Skin epidermis (tissue), 12 donors: ENCODE measurements at regions not wholly inside any gene's neighbourhood (a gene's known extent, or its start where the extent isn't known, plus 50 kb on each side); places are given as distances from the start of the nearest gene placed in this dataset.

Experiments
- H3K27ac ChIP-seq, 21 experiments: fragments of 200-600 bp; sonication (generic) in 11 of 21; one replicate each; pipeline ENCODE4 v1.5.0; 2020; ENCODE audit warnings: mild to moderate bottlenecking in 3 of 21, inconsistent platforms in 2 of 21, moderate library complexity in 2 of 21
- H3K4me3 ChIP-seq, 7 experiments: fragments of 200-600 bp; sonication (generic) in 2 of 7; one replicate each; pipeline ENCODE4 v1.5.0; 2020; ENCODE audit warnings: inconsistent platforms in 2 of 7, mild to moderate bottlenecking in 2 of 7, moderate library complexity in 1 of 7

DNA sequence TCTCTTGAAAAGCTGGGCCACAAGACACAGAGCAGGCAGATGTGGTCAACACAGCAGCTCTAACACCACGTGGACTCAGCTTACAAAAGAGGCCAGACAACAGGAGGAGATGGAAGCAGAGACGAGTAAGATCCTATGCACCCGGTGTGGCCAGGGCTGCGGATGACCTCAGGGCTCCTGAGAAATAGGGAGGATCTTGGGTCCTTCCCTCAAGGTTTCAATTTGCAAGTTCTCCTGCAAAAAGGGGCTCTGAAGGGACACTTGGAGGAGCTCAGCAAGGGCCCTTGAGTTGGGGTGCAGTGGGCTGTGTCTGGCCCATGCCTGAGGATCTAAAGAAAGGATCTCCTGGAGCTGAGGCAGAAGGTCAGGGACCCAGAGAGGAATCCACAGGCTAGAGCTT lies 249.5 kb upstream of the IGF1R start:
- Histone ChIP-seq H3K27ac (no peak overlapping the region), H3K4me3 (no peak overlapping the region)

DNA sequence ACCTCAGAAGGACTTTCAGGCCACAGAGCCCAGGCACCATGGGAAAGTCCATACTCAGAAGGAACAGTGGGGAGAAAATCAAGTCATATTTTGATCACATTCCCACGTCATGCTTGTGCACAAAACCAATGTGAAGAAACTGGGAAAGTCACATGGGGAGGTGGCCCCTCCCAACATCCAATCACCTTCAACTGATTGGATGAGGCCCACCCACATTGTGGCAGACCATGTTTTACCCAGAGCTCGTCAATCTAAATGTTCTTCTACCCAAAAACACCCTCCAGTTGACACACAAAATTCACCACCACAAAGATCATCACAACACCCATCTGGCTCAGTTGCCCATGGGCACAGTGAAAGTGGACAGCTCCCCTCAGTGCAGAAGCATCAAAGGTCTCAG lies 248.2 kb upstream of the IGF1R start:
- Histone ChIP-seq H3K4me3 (no peak overlapping the region), H3K27ac (no peak overlapping the region)

DNA sequence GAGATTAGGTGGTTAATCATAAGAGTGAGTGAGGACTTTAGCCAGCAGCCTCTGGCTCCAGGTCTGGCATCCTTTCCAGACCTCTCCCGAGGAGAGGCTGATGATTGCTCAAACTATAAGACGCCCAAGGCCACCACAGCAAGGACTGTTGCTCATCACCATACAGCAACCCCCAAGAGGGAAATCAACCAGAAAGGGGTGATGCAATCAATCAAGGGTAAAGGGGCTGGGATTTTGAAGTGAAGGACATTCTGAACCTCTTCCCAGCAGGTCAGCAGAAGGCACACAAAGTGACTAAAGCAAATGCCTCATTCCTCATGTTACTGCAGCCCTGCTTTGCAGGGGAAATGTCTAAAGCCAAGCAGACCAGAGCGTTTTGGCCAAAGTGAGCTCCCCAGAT lies 247.3 kb upstream of the IGF1R start:
- H3K27ac ChIP-seq, result no peak overlapping the region
- H3K4me3 ChIP-seq, result no peak overlapping the region

DNA sequence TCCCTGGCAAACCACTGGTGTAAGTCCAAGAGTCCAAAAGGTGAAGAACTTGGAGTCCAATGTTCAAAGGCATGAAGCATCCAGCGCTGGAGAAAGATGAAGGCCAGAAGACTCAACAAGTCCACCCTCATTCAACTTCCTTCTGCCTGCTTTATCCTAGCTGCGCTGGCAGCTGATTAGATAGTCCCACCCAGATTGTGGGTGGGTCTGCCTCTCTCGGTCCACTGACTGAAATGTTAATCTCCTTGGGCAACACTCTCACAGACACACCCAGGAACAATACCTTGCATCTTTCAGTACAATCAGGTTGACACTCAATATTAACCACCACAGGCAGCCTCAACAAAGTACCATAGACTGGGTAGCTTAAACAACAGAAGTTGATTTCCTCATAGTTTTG lies 245.9 kb upstream of the IGF1R start:
- Histone ChIP-seq H3K27ac (no peak overlapping the region), H3K4me3 (no peak overlapping the region)

DNA sequence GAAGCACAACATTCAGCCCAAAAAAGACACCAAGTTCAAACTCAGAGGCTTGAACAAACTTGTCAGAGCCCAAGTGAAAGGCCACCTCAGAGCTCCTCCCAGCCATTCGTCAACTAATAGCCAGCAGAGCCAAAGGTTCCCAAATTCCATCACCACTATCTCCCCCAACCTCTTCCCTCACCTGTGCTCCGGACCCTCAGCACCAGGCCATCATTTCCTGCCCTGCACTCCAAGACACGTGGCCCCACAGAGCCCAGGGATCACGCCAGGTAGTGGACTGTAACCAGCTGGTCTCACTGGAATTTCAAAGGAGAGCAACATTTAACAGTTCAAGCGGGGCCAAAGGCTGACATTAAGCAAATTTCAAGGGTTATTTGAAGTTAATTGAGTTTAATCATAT lies 245.2 kb upstream of the IGF1R start:
- Histone ChIP-seq H3K27ac (no peak overlapping the region), H3K4me3 (no peak overlapping the region)

DNA sequence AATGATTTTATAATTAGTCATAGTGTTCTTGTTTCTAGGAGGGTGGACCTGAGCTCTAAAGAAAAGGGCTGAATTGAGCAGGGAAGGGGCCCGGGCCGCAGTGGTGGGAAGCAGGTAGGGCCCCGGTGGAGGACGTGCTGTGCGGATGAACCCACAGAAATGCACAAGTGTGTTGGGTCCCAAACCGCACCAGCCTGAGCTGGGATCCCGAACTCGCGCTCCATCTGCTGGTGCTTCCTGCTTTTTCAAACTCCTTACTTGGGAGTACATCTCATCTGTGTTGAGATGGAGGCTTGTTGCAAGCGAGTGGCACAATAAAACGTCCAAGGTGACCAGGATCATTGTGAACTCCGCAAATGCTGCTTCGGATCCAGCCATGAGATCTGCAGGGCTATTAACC lies 244.8 kb upstream of the IGF1R start:
- H3K4me3 ChIP-seq, result no peak overlapping the region

DNA sequence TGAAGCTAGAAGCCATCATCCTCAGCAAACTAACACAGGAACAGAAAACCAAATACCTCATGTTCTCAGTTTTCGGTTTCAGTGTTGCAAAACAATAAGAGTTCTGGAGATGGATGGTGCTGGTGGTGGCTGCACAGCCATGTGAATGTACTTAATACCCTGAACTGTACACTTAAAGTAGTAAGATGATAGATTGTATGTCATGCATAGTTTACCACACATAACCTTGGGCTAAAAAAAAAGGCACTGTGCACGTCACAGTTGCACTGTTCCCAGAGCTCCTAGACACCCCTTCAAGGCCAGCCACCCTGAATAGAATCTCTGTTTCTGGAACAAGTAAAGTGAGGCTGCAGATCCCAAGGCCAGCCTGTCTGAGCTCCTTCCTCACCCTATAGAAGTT lies 243.3 kb upstream of the IGF1R start:
- Histone ChIP-seq H3K27ac (no peak overlapping the region), H3K4me3 (no peak overlapping the region)

More for the DNA sequence above, 244.8 kb upstream of the IGF1R start:
- no peak overlapping the region for H3K27ac ChIP-seq

DNA sequence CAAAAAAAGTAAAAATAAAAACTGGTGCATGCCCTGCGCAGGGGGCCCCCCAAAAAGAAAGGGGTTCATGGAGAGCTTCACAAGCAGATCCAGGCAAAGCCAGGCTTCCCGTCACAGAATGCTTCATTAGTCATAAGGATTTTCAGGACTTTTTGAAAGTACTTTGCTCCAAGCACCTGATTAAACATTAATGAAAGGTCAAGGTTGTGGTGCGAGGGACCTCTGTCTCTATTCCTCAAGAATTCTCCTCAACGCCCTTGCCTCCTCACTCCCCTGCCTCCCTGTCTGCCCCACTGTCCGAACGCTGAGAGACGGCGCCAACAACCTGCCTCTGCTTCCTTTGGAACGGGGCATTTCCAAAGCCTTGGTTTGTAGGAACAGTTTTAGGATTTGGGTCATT lies 240.1 kb upstream of the IGF1R start:
- no peak overlapping the region for H3K27ac ChIP-seq
- no peak overlapping the region for H3K4me3 ChIP-seq

DNA sequence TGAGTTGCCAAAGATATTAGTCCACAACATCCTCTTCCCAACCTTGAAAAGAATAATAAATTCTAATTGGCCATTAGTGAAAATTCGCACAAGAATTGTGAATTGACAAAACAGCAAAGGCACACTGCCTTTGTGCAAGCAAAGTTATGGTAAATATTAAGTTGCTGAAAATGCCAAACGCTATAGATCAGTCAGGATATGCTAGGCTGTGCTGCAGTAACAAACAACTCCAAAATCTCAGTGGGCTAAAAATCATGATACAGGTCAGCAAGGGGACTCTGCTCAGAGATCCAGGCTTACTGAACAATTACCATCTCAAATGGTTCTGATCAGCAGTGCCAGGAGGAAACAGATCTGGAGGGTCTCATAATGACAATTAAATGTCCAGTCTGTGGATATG lies 238.0 kb upstream of the IGF1R start:
- Histone ChIP-seq H3K27ac (no peak overlapping the region), H3K4me3 (no peak overlapping the region)

DNA sequence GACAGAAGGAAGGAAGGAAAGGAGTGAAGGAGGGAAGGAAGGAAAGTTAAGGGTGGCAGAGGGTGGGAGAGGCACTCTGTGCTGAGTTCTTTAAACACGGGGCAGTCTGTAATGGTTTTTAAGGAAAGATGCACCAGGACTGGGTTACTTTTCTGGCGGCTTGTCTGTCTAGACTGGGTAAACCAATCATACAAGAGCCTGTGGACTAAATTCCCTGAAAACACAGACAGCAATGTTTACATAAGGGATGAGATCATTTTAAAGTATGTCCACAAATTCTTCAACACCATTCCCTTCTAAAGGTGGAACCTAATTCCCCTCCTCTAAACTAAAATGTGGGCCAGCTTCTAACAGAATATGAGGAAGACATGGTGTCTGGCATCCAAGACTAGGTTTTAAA lies 235.5 kb upstream of the IGF1R start:
- Histone ChIP-seq H3K4me3 (no peak overlapping the region), H3K27ac (no peak overlapping the region)

DNA sequence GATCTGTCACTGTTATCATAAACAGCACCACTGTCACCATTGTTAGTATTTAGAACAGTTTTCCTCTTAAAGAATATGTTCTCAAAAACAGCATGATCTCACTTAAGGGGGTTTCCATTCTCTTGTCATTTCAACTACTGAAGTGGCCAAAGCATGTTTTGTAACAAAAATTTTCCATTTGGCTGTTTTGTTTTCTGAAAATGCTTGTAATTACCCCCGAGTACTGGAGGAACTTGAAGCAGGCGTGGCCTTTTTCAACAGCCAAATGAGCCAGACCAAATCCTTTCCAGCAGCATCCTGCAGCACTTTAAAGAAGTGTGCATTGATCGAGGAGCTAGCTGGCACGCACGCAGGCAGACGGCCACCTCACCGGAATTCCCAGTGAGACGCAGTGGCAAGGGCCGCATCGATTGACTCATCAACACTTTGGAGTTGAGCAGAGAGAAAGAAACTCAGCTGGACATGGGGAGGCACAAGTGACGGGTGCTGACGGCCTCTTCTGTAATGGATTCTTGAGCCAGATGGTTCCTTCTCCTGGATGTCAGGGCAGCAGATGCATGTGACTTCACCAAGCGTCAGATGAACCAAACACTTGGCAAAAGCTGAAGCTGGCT lies 234.3 kb upstream of the IGF1R start:
- Histone ChIP-seq H3K4me3 (no peak overlapping the region), H3K27ac (peak overlapping the region in 1 of 21 experiments; percentile 8)

DNA sequence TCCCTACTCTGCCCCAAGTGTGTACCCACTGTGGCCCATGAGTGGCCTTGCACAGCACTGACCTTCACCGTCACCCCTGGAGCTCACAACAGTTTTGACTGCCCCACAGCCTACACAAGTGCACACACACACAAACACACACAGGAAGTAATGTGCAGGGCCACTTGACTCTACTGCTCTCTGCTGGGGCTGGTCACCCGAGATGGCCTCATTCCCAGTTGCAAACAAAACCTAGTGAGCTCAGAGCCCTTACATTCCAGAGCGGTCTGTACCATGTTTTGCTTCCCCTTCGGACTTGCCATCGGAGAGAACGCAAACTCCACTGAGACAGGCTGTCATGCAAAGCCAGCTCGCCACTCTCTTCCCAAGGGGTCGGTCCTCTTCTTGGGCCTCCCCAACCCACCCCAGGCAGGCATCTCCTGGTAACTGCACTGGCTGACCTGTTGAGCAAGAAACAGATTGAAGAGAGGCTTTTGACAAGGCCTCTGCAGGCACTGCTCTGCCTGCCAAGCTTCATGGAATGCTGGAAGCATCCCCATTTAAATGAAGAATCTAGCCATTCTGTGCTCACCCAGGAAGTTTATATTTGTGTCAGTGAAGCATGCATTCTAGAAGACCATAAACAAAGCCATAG lies 232.0 kb upstream of the IGF1R start:
- no peak overlapping the region for H3K27ac ChIP-seq
- no peak overlapping the region for H3K4me3 ChIP-seq

DNA sequence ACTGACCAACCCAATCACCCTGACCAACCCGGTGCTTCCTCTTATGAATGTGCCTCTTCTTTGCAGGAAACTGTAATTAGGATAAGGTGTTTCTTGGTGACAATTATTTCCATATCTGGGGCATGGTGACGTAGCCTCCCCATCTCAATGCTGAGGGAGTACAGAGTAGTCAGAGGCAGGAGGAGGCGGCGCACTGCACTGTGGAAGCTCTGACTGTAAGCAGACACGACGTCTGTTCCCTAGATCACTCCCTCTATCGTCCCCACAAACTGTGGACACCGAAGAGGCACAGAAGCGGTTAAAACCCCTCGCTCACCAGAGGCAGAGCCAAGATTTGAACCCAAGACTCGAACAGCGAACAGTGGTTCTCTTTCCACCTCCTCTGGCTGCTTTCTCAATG lies 231.0 kb upstream of the IGF1R start:
- H3K27ac ChIP-seq, result no peak overlapping the region
- no peak overlapping the region for H3K4me3 ChIP-seq

DNA sequence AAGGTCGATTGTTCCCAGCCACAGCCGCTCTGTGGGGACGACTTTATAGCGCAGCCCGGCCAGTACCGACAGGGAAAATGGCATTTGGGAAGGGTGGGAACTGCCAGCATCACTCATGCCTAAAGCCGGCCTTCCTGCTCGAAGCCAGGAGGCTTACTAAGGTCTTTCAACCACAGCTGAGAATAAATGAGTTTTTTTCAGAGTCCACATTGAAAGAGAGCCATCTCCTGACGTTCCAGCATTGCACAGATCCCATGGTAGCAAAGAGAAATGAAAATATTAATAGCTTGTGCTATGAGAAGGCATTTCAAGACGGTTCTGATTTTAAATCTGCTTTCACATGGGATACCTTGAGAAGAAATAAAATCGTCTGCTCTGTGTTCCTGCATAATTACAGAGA lies 230.2 kb upstream of the IGF1R start:
- Histone ChIP-seq H3K27ac (no peak overlapping the region), H3K4me3 (no peak overlapping the region)

DNA sequence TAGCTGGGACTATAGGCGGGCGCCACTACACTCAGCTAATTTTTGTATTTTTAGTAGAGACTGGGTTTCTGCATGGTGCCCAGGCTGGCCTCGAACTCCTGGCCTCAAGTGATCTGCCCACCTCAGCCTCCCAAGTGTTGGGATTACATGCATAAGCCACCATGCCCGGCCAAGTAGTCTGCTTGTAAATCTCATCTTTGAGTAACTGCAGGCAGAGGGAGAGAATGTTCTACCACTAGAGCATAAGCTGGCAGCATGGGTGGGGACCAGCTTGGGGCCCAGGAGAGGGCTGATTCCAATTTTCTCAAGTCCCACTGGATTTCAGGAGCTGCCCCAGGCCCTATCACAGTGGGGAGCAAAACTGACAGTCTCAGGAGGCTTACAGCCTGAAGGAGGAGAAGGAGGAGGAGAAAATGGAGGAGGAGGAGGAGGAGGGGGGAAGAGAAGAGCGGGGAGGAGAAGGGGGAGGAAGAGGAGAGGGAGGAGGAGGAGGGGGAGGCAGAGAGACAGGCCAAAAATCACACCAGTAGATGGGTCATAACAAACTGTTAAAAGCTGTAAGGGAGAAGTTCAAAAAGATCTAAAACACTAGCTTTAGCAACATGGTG lies 229.1 kb upstream of the IGF1R start:
- no peak overlapping the region for H3K27ac ChIP-seq
- H3K4me3 ChIP-seq, result no peak overlapping the region

DNA sequence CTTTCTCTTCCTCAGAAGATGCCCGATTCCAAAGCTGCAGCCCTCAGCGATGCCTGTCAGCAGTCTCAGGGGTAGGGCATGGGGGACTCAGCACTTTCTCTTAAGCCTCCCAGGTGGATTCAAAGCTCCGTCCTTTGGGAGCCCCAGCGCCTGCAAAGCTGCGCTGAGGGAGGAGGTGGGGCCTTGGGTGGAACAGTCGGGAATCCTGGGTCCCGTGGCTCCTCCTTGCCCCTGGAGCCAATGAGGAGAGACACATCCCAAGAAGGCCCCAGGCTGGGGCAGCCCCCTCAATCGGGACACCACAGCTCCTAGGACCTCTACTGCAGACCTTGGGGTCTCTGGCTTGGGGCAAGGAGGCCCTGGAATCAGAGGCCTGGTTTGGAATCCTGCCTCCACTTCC lies 227.5 kb upstream of the IGF1R start:
- Histone ChIP-seq H3K27ac (no peak overlapping the region), H3K4me3 (peak overlapping the region in 2 of 7 experiments; percentile 2 to 34)

DNA sequence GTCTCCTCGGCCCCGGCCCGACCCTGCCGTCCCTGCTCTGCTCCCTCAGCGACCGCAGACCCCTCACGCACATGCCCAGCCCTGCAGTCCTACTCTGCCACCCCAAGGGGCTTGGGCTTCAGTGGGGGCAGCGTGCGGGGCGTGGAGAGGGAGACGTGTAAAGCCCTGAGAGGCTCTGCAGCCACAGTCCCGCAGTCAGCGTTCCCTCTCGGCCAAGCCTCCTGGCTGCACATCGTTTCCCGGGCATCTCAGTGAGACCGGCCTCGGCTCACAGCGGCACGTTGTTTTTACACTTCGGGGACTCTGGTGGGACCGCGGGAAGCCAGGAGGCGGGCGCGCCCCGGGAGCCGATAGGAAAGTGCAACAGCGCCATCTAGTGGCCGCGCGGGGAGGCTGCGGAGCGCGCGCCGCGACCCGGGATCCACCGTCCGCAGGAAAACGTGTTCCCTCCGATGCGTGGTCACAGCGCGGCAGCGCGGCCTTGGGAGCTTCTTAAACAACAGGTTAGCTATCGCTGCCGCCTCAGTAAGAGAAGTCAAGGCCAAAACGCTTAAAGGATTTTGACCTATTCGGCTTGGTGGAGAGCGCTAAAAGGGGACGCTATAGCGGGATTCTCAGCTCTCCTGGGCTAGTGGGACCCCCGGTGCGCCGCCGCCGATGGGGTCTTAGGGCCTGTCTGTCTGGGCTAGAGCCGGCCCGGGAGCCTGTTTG lies 226.8 kb upstream of the IGF1R start:
- Histone ChIP-seq H3K4me3 (peak overlapping the region in 2 of 7 experiments; percentile 2 to 34), H3K27ac (no peak overlapping the region)

DNA sequence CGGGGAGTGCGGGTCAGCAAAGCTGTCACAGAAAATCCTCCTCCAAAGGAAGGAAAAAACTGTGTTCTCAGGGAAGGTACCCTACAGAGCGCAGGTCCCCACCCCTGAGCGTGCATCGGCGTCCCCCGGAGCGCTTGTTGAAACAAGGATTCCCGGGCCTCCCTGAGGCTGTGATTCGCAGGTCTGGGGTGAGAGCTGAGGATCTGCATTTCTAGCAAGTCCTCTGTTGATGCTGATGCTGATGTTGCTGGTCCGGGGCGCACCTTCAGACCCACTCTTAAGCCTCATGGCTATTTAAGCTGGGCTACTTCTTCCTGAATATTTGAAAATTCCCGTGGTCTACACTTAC lies 226.2 kb upstream of the IGF1R start:
- Histone ChIP-seq H3K4me3 (no peak overlapping the region), H3K27ac (no peak overlapping the region)

DNA sequence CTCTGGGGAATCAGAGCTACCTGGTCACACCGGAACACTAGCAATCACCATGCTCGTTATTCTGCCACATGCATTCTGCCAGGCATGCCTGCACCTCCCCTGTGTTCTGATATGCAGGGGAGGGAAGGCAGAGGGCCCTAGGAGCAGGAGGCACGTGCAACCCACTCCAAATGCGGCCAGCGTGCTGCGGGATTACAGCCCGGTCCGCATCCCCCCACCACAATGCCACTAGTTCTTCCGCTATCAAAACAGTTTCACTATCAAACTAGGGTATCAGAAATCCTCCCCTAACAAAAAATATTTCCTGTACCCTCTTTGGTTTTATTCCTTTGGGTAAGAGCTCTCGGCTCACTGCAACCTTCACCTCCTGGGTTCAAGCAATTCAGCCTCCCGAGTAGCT lies 223.2 kb upstream of the IGF1R start:
- H3K27ac ChIP-seq, result no peak overlapping the region
- no peak overlapping the region for H3K4me3 ChIP-seq

DNA sequence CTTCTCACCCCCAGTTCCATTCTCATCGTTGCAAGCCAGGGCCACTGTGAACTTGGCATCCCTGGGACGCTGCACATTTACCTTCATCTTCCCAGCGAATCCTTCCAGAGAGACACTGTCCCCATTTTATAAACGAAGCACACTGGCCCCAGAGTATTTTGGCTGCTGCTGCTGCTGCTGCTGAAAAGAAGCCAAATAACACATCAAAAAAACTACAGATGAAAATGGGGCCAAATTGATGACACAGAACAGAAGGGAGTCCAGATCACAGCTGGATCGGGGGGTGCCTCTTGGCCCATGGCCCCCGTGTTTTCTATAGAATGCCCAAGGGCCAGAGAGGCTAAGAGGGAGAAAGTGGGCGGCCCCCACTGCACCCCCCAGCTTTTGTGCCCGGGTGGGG lies 221.0 kb upstream of the IGF1R start:
- no peak overlapping the region for H3K27ac ChIP-seq
- no peak overlapping the region for H3K4me3 ChIP-seq
